CD4-positive, alpha-beta T cell treated with Interleukin-1 beta for 1 hour (primary cell): ENCODE measurements at regions not wholly inside any gene's neighbourhood (a gene's known extent, or its start where the extent isn't known, plus 50 kb on each side); places are given as distances from the start of the nearest gene placed in this dataset.

Experiments used
- DNase-seq, 2 donors: peaks; one replicate each; pipeline ENCODE4 v3.0.0-alpha.2; 2020 to 2022

GRCh38 chr10:130435961-130436360, 299.8 kb downstream of the GLRX3 start:
- no peak for DNase-seq

GRCh38 chr10:130438861-130439260, 302.7 kb downstream of the GLRX3 start:
- no peak for DNase-seq

GRCh38 chr10:130439766-130440165, 303.6 kb downstream of the GLRX3 start:
- DNase-seq = no peak

GRCh38 chr10:130440494-130440893, 304.3 kb downstream of the GLRX3 start:
- DNase-seq = no peak

- no peak for DNase-seq
Observed at GRCh38 chr10:130440971-130441370, 304.8 kb downstream of the GLRX3 start.

GRCh38 chr10:130443066-130443465, 306.9 kb downstream of the GLRX3 start:
- DNase-seq = no peak

GRCh38 chr10:130453036-130453720, 317.0 kb downstream of the GLRX3 start:
- no peak for DNase-seq

GRCh38 chr10:130453721-130454542, 317.7 kb downstream of the GLRX3 start:
- no peak for DNase-seq

- DNase-seq = no peak
Observed at GRCh38 chr10:130454543-130455000, 318.4 kb downstream of the GLRX3 start.

- DNase-seq = no peak
Observed at GRCh38 chr10:130455111-130455695, 319.0 kb downstream of the GLRX3 start.

- DNase-seq = no peak
Observed at GRCh38 chr10:130455791-130456190, 319.6 kb downstream of the GLRX3 start.

GRCh38 chr10:130456616-130457015, 320.4 kb downstream of the GLRX3 start:
- DNase-seq = no peak

GRCh38 chr10:130458509-130458908, 322.3 kb downstream of the GLRX3 start:
- DNase-seq = no peak

GRCh38 chr10:130459011-130459410, 322.8 kb downstream of the GLRX3 start:
- no peak for DNase-seq

GRCh38 chr10:130459851-130460490, 323.8 kb downstream of the GLRX3 start:
- no peak for DNase-seq

- DNase-seq = no peak
Observed at GRCh38 chr10:130461631-130462030, 325.4 kb downstream of the GLRX3 start.

- no peak for DNase-seq
Observed at GRCh38 chr10:130463104-130463875, 327.1 kb downstream of the GLRX3 start.

- DNase-seq = no peak
Observed at GRCh38 chr10:130463876-130464364, 327.7 kb downstream of the GLRX3 start.

- DNase-seq = no peak
Observed at GRCh38 chr10:130464426-130464825, 328.2 kb downstream of the GLRX3 start.

- DNase-seq = no peak
Observed at GRCh38 chr10:130466271-130466997, 330.2 kb downstream of the GLRX3 start.

- no peak for DNase-seq
Observed at GRCh38 chr10:130470286-130470685, 334.1 kb downstream of the GLRX3 start.

- no peak for DNase-seq
Observed at GRCh38 chr10:130470973-130471372, 334.8 kb downstream of the GLRX3 start.
